Transverse colon (tissue), 4 donors: ENCODE measurements at regions not wholly inside any gene's neighbourhood (a gene's known extent, or its start where the extent isn't known, plus 50 kb on each side); places are given as distances from the start of the nearest gene placed in this dataset.

Experiments used
- POLR2A ChIP-seq: fragments of 450-650 bp; IDR thresholded peaks from one replicate; pipeline ENCODE4 v1.6.1; 2016; ENCODE audit warnings: antibody characterized with exemption, mild to moderate bottlenecking, moderate library complexity
- POLR2AphosphoS5 ChIP-seq, 3 donors: sonication (generic); formaldehyde crosslinking; IDR thresholded peaks; one replicate each; pipeline ENCODE4 v1.6.1; 2016; ENCODE audit warnings: antibody characterized with exemption in 3 of 3
- TF ChIP-seq, protein P1 (sequence below), 5 experiments: fragments of 200-600 bp in 3 of 5; fragments of 450-650 bp in 2 of 5; sonication (generic) in 3 of 5; IDR thresholded peaks; 1 replicate in 2 of 5; 2 replicates in 3 of 5; pipeline ENCODE4 v1.5.1; 2016 to 2017; ENCODE audit warnings: antibody characterized with exemption in 5 of 5, inconsistent platforms in 3 of 5, mild to moderate bottlenecking in 2 of 5, moderate library complexity in 1 of 5

DNA sequence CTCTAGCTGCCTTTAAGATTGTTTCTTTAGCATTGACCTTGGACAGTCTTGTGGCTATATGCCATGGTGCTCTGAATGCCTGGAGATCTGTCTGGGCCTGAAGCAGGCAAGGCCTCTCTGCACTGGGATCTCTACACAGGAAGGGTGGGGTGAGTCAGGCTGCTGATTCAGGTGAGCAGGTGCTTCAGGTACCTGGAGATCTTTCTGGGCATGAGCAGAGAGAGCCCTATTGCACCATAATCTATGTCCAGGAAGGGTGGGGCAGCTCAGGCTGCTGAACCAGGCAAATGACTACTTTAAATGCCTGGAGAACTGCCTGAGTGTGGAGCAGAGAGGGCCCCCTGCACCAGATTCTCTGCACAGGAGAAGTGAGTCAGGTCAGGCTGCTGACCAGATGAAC lies 94.5 kb downstream of the TPBG start:
- TF ChIP-seq, protein P1, sequence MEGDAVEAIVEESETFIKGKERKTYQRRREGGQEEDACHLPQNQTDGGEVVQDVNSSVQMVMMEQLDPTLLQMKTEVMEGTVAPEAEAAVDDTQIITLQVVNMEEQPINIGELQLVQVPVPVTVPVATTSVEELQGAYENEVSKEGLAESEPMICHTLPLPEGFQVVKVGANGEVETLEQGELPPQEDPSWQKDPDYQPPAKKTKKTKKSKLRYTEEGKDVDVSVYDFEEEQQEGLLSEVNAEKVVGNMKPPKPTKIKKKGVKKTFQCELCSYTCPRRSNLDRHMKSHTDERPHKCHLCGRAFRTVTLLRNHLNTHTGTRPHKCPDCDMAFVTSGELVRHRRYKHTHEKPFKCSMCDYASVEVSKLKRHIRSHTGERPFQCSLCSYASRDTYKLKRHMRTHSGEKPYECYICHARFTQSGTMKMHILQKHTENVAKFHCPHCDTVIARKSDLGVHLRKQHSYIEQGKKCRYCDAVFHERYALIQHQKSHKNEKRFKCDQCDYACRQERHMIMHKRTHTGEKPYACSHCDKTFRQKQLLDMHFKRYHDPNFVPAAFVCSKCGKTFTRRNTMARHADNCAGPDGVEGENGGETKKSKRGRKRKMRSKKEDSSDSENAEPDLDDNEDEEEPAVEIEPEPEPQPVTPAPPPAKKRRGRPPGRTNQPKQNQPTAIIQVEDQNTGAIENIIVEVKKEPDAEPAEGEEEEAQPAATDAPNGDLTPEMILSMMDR (IDR thresholded peaks at IDR 0.05) = no peak
- TF ChIP-seq POLR2AphosphoS5 (IDR thresholded peaks at IDR 0.05) (no peak), POLR2A (no peak)
